ENCODE measurements at regions not wholly inside any gene's neighbourhood (a gene's known extent, or its start where the extent isn't known, plus 50 kb on each side); places are given as distances from the start of the nearest gene placed in this dataset.

DNA sequence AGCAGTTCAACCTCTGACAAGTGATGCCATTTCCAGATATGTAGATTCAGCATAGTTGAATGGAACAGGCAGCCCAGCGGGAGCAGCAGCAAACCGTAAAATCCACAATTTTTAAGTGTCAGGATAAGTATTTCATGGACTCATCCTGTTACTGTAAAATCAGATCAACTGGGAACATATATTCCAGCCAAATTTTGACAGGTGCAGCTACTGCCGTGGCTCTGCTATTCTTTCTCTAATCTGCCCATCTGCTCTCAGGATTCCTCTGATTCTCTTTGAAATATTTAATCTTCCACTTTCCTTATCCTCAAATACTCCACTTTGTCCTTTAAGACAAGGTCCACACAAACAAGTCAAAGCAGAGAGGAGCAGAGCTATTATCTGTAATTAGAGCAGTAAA is 245.4 kb upstream of the ASCC3 start:
- CTCF ChIA-PET, result no interaction called here
- Histone ChIP-seq H2AFZ (ENCODE audit: low read depth, low read length, poor library complexity, severe bottlenecking) (no peak overlapping the region), H3K27me3 (ENCODE audit: insufficient read depth, low read length) (no peaks in the 10 kb centered on the region), H3K4me2 (ENCODE audit: low read length) (no peak overlapping the region), H3K9me2 (ENCODE audit: insufficient read depth) (no peaks in the 10 kb centered on the region; the same call in none of the 2 replicates), H3K79me2 (ENCODE audit: insufficient read depth, low read length) (no peaks in the 10 kb centered on the region), H3K4me1 (ENCODE audit: control insufficient read depth in 1 of 2, insufficient read depth in 2 of 2, low read length in 2 of 2) (no peaks in the 10 kb centered on the region), H3K9ac (ENCODE audit: low read length) (no peak overlapping the region), H4K20me1 (ENCODE audit: insufficient read depth) (no peaks in the 10 kb centered on the region), H3K36me3 (ENCODE audit: control insufficient read depth in 1 of 2, insufficient read depth in 2 of 2, low read length in 2 of 2) (no peaks in the 10 kb centered on the region), H3K27ac (ENCODE audit: low read depth, low read length) (no peak overlapping the region), H3K9me3 (ENCODE audit: control insufficient read depth in 1 of 2, insufficient read depth in 1 of 2, low read depth in 1 of 2, low read length in 2 of 2) (no peaks in the 10 kb centered on the region), H3K4me3 (replicated peaks in 1 of 2; ENCODE audit: low read depth in 1 of 2, low read length in 2 of 2) (no peak overlapping the region)
- POLR2A ChIA-PET, result no interaction called here
- DNase-seq (ENCODE audit: low read depth, low spot score) (no peak), ATAC-seq (no peak)
- no peak for TF ChIP-seq ZFX (IDR thresholded peaks at IDR 0.05)
- TF ChIP-seq TCF7L2 (IDR thresholded peaks at IDR 0.05; ENCODE audit: borderline replicate concordance, extremely low read depth, insufficient read depth, insufficient read length), result no peak
- TF ChIP-seq, protein P1, sequence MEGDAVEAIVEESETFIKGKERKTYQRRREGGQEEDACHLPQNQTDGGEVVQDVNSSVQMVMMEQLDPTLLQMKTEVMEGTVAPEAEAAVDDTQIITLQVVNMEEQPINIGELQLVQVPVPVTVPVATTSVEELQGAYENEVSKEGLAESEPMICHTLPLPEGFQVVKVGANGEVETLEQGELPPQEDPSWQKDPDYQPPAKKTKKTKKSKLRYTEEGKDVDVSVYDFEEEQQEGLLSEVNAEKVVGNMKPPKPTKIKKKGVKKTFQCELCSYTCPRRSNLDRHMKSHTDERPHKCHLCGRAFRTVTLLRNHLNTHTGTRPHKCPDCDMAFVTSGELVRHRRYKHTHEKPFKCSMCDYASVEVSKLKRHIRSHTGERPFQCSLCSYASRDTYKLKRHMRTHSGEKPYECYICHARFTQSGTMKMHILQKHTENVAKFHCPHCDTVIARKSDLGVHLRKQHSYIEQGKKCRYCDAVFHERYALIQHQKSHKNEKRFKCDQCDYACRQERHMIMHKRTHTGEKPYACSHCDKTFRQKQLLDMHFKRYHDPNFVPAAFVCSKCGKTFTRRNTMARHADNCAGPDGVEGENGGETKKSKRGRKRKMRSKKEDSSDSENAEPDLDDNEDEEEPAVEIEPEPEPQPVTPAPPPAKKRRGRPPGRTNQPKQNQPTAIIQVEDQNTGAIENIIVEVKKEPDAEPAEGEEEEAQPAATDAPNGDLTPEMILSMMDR (IDR thresholded peaks at IDR 0.05 in 2 of 3, conservative IDR thresholded peaks at IDR 0.05 in 1 of 3; ENCODE audit: borderline replicate concordance in 1 of 3, insufficient read depth in 1 of 3, low read depth in 2 of 3, low read length in 2 of 3), result no peak
- TF ChIP-seq SRF (IDR thresholded peaks at IDR 0.05; ENCODE audit: low read depth), result no peak
- no peak for TF ChIP-seq YY1 (IDR thresholded peaks at IDR 0.05; ENCODE audit: extremely low read depth, insufficient replicate concordance, low read depth, low read length)
- TF ChIP-seq ZNF274 (IDR thresholded peaks at IDR 0.05; ENCODE audit: low read depth, low read length), result no peak
- TF ChIP-seq, protein P2, sequence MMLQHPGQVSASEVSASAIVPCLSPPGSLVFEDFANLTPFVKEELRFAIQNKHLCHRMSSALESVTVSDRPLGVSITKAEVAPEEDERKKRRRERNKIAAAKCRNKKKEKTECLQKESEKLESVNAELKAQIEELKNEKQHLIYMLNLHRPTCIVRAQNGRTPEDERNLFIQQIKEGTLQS (IDR thresholded peaks at IDR 0.05), result no peak
- no peak for TF ChIP-seq ELF1 (IDR thresholded peaks at IDR 0.05; ENCODE audit: borderline replicate concordance, low read depth)
- no peak for TF ChIP-seq EGR1 (IDR thresholded peaks at IDR 0.05; ENCODE audit: low read depth)
- TF ChIP-seq, protein P3, sequence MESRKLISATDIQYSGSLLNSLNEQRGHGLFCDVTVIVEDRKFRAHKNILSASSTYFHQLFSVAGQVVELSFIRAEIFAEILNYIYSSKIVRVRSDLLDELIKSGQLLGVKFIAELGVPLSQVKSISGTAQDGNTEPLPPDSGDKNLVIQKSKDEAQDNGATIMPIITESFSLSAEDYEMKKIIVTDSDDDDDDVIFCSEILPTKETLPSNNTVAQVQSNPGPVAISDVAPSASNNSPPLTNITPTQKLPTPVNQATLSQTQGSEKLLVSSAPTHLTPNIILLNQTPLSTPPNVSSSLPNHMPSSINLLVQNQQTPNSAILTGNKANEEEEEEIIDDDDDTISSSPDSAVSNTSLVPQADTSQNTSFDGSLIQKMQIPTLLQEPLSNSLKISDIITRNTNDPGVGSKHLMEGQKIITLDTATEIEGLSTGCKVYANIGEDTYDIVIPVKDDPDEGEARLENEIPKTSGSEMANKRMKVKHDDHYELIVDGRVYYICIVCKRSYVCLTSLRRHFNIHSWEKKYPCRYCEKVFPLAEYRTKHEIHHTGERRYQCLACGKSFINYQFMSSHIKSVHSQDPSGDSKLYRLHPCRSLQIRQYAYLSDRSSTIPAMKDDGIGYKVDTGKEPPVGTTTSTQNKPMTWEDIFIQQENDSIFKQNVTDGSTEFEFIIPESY (IDR thresholded peaks at IDR 0.05; ENCODE audit: extremely low read depth, insufficient replicate concordance, low read length), result no peak
- no peak for TF ChIP-seq RAD21 (IDR thresholded peaks at IDR 0.05; ENCODE audit: low read depth)
- no TSS peak for BruUV-seq (replicated peaks)
- RAD21 ChIA-PET (ENCODE audit: low non-redundant PET in 1 of 2, low total read pairs in 2 of 2, uncharacterized antibody in 2 of 2, unreplicated experiment in 2 of 2), result no interaction called here
- intact Hi-C loops (cut with micrococcal nuclease), result no loop called here

Data from HCT116 (cell line).